ENCODE measurements at regions not wholly inside any gene's neighbourhood (a gene's known extent, or its start where the extent isn't known, plus 50 kb on each side); places are given as distances from the start of the nearest gene placed in this dataset.

GRCh38 chr1:42081475-42081874 is 71.7 kb upstream of the GUCA2B start:
- BruUV-seq (replicated peaks) = no TSS peak
- RAD21 ChIA-PET (ENCODE audit: low non-redundant PET in 1 of 2, low total read pairs in 2 of 2, uncharacterized antibody in 2 of 2, unreplicated experiment in 2 of 2) = no interaction called here
- intact Hi-C loops (cut with micrococcal nuclease) = no loop called here

More at GRCh38 chr1:42081475-42081874, 71.7 kb upstream of the GUCA2B start:
- H3K4me3 ChIP-seq (replicated peaks in 1 of 2; ENCODE audit: low read depth in 1 of 2, low read length in 2 of 2) = no peak overlapping the region
- no peaks in the 10 kb centered on the region for H3K79me2 ChIP-seq (ENCODE audit: insufficient read depth, low read length)
- H3K9me3 ChIP-seq (ENCODE audit: control insufficient read depth in 1 of 2, insufficient read depth in 1 of 2, low read depth in 1 of 2, low read length in 2 of 2) = no peaks in the 10 kb centered on the region
- no peaks in the 10 kb centered on the region for H4K20me1 ChIP-seq (ENCODE audit: insufficient read depth)
- no peak for ATAC-seq
- DNase-seq (ENCODE audit: low read depth, low spot score) = no peak
- H2AFZ ChIP-seq (ENCODE audit: low read depth, low read length, poor library complexity, severe bottlenecking) = no peak overlapping the region
- H3K27me3 ChIP-seq (ENCODE audit: insufficient read depth, low read length) = no peaks in the 10 kb centered on the region
- POLR2A ChIA-PET = no interaction called here
- no peak overlapping the region for H3K9ac ChIP-seq (ENCODE audit: low read length)
- no peak overlapping the region for H3K27ac ChIP-seq (ENCODE audit: low read depth, low read length)
- no peak for TF ChIP-seq FOSL1 (IDR thresholded peaks at IDR 0.05; ENCODE audit: low read depth)
- TF ChIP-seq, protein P1, sequence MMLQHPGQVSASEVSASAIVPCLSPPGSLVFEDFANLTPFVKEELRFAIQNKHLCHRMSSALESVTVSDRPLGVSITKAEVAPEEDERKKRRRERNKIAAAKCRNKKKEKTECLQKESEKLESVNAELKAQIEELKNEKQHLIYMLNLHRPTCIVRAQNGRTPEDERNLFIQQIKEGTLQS (IDR thresholded peaks at IDR 0.05) = no peak
- no peak for TF ChIP-seq POLR2AphosphoS5 (IDR thresholded peaks at IDR 0.05; ENCODE audit: low read depth, low read length)
- TF ChIP-seq CBX3 (IDR thresholded peaks at IDR 0.05; ENCODE audit: low read depth) = no peak
- no peak for TF ChIP-seq SIN3A (IDR thresholded peaks at IDR 0.05; ENCODE audit: low read depth)
- no peak for TF ChIP-seq CTCF (IDR thresholded peaks at IDR 0.05 in 2 of 3, conservative IDR thresholded peaks at IDR 0.05 in 1 of 3; ENCODE audit: borderline replicate concordance in 1 of 3, insufficient read depth in 1 of 3, low read depth in 2 of 3, low read length in 2 of 3)
- no peak for TF ChIP-seq POLR2A (IDR thresholded peaks at IDR 0.05; ENCODE audit: borderline replicate concordance, extremely low read depth, insufficient read depth, insufficient read length)
- TF ChIP-seq YY1 (IDR thresholded peaks at IDR 0.05; ENCODE audit: extremely low read depth, insufficient replicate concordance, low read depth, low read length) = no peak
- no peak for TF ChIP-seq JUND (IDR thresholded peaks at IDR 0.05)
- no peaks in the 10 kb centered on the region for H3K36me3 ChIP-seq (ENCODE audit: control insufficient read depth in 1 of 2, insufficient read depth in 2 of 2, low read length in 2 of 2)
- H3K4me2 ChIP-seq (ENCODE audit: low read length) = no peak overlapping the region
- CTCF ChIA-PET = no interaction called here
- no peaks in the 10 kb centered on the region for H3K4me1 ChIP-seq (ENCODE audit: control insufficient read depth in 1 of 2, insufficient read depth in 2 of 2, low read length in 2 of 2)
- H3K9me2 ChIP-seq (ENCODE audit: insufficient read depth) = no peaks in the 10 kb centered on the region
